ENCODE measurements at regions not wholly inside any gene's neighbourhood (a gene's known extent, or its start where the extent isn't known, plus 50 kb on each side); places are given as distances from the start of the nearest gene placed in this dataset.
"Not testable (repeated sequence)": the region's sequence is repeated elsewhere in the genome, so short reads cannot be mapped to it uniquely, and the experiment has no call there.

DNA sequence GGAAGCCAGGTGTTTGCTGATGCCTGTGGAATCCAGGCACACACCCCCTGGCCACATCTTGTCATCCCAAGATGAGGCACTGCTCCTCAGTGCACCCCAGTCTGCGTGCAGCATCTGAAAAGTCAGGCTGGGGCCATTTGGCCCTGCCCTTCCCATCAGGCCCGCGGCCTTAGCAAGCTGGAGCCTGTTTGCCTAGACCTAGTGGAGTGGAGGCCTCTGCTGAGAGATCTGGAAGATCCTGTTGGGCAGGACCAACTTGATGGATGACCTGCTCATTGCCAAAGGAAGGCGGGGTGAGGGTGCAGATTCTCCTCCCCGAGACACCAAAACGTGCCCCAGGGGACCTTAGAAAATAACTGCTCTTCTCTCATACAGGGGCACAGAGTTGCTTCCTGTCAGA, 220.2 kb downstream of the SHQ1 start:
- DNase-seq (ENCODE audit: extremely low read depth in 1 of 2, low read depth in 1 of 2), result no peak

DNA sequence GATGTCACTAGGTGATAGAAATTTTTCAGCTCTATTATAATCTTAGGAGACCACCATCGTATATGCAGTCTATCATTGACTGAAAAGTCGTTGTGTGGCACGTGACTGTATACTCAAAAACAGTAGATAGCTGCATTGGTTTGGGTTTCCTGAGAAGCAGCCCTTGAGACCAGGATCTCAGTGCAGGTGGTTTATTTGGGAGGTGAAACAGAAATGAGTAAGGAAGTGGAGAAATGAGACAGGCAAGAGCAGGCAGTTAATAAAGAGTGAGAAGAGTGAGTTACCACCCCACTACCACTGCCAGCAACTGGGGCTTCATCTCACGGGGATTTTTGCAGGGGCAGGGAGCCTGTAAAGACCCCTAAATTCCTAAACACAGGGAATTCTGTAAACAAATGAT, 221.0 kb downstream of the SHQ1 start:
- DNase-seq (ENCODE audit: extremely low read depth in 1 of 2, low read depth in 1 of 2), result no peak

DNA sequence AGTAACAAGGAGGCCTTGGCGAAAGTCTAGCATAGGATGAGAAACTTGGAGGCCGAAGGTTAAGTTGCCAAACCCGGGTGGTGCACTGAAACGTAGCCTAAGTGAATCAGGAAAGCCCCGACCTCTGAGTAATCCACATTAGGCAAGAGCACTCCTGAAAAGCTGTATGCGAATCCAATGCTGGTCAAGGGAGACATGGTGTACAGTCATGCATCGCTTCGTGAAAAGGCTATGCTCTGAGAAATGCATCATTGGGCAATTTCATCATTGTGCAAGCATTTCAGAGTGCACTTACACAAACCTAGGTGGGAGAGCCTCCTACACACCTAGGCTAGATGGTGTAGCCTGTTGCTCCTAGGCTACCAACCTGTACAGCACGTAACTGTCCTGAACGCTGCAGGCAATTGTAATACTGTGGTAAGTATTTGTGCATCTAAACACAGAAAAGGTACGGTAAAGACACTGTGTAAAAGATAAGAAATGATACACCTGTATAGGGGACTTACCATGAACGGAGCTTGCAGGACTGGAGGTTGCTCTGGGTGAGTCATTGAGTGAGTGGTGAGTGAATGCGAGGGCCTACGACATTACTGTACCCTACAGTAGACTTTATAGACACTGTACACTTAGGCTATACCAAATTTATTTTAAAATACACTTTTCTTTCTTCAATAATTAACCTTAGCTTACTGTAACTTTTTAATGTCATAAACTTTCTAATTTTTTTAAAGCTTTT, 222.5 kb downstream of the SHQ1 start:
- no peak for DNase-seq (ENCODE audit: extremely low read depth in 1 of 2, low read depth in 1 of 2)

DNA sequence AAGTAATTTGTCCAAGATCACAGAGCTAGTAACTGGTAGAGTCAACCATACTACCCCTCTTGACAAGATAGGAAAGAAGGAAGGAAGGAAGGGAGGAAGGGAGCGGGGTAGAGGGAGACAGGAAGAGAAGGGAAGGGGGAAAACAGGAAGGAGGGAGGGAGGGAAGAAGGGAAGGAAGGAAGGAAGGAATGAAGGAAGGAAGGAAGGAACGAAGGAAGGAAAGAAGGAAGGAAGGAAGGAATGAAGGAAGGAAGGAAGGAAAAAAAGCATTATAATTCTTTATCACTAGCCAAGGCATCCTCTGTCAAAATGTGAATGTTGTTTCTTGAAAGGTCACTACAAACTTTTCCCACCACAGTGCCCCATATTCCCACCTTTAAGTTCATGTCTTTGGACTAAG, 223.6 kb downstream of the SHQ1 start:
- DNase-seq (ENCODE audit: extremely low read depth in 1 of 2, low read depth in 1 of 2), result no peak

DNA sequence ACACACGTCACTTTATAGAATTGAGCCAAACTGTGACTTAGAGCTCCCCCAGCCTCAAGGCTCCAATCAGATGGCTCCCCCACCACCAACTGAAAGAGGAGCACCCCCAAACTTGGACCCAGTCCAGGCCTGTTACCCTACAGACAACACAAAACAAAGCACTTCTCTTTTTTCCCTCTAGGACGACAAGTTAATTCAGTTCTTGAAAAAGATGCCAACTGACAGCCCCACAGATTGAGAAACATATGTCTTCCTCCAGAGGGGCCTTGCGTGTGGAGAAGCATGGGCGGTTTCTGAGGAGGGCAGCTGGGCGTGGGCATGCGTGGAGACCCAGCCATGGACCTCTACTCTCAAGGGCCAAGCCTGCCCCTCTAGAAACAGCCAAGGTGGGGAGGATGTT, 229.5 kb downstream of the SHQ1 start:
- no peak for DNase-seq (ENCODE audit: extremely low read depth in 1 of 2, low read depth in 1 of 2)

DNA sequence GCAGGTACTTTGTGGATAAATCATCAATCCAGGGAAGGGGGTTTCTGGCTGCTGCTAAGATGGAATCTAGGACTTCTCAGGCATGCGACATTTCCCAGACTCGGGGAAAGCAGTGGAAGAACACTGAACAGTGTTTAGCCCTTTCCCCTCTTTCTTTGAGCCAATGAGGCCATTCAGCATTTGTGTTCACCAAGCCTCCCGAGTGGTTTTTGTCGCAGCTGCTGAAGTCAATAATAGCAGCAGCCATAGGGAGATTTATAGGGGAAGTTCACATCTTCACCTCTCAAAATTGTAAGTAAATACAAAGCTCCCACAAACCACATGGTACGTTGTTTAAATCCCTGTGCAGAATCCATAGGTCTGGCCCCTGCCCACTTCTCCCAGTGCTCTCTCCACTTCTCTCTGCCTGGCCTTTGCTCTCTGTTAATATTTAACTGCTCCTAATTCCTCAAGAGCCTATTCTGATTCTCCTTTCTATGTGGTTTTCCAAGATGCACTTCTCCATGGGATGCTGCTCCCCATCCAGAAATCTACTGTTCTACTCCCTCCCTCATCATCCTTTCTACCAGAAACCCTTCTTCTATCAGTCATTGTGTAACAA, 230.7 kb downstream of the SHQ1 start:
- no peak for DNase-seq (ENCODE audit: extremely low read depth in 1 of 2, low read depth in 1 of 2)

DNA sequence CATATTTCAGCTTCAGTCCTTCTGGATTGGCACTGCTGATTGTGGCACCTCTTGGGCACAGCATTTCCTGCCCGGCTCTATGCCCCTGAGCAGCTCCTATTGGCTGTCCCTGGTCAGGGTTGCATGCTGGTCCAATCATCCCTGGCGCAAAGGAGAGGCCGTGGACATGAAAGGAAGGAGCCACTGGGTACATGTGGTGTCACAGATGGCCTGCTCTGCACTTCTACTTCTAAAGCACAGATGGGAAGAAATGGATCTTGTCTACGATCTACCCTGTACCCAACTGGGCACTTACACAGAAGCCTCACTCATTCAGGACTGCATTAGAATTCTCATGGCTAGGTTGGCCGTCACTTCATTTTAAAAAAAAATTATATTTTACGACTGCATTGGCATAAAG, 232.5 kb downstream of the SHQ1 start:
- no peak for DNase-seq (ENCODE audit: extremely low read depth in 1 of 2, low read depth in 1 of 2)

DNA sequence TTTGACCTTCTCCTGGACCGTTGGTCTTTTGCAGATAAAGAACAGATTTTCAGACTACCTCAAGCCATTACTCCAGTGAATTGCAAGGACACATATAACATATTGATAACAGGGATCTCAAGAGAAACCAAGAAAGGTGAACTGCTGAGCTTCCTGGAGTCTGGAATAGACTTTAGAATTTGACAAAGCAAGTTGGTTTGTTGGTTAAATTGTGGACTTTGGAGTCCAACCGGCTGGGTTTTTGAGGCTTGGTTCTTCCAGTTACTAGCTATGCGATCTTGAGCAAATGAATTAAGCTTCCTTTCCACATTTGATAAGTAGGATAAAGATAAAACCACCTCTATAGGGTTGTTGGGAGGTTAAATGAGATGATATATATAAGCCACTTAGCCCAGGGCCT, 233.1 kb downstream of the SHQ1 start:
- no peak for DNase-seq (ENCODE audit: extremely low read depth in 1 of 2, low read depth in 1 of 2)

DNA sequence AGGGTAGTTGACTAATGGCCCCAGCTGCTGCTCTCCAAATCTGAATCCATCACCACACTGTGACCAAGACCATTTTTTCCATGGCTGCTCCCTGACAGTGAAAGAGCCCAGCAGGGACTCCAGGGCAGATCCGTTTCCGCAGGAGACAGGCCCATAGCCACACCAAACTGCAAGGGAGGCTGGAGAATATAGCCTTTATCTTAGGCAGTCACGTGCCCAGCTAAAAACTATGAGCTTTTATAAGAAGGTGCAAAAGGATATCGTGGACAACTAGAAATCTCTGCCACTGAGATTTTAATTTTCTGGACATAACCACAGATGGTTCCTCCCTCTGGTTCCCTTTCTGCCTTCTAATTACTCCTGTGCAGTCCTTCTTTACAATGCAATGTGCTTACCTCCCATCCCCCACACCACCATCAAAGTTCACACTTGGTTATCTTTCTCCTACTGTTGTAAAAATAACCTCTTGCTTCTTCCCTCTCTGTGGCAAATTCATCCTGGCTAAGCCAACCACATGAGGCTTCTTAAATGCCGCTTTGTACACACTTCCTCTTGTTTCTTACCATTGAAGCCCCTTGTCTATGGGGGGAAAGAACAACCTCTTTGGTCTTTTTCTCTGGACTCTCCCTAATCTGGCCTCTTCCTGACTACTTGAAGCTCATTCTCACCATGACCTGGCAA, 233.7 kb downstream of the SHQ1 start:
- no peak for DNase-seq (ENCODE audit: extremely low read depth in 1 of 2, low read depth in 1 of 2)

DNA sequence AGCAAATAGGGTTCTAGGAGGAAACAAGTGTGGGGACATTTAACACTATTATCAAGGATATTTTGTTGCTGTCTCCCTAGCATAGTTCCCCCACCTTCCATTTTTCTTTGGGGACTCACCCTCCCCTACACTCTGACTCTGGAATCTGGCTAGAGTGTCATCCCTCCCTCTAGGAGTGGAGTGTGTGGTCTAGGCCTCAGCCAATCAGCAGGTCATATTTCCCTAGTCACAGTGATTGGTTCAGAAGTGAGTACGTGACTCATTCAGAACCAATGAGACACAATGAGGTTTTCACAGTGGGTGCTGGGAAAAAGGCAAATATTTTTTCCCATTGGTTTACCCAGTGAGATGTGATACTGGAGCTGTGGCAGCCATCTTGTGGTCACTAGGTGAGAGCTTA, 234.4 kb downstream of the SHQ1 start:
- DNase-seq (ENCODE audit: extremely low read depth in 1 of 2, low read depth in 1 of 2), result no peak

DNA sequence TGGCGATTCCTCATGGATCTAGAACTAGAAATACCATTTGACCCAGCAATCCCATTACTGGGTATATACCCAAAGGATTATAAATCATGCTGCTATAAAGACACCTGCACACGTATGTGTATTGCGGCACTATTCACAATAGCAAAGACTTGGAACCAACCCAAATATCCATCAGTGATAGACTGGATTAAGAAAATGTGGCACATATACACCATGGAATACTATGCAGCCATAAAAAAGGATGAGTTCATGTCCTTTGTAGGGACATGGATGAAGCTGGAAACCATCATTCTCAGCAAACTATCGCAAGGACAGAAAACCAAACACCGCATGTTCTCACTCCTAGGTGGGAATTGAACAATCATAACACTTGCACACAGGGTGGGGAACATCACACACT, 239.1 kb downstream of the SHQ1 start:
- DNase-seq (ENCODE audit: extremely low read depth in 1 of 2, low read depth in 1 of 2), result not testable (repeated sequence)

DNA sequence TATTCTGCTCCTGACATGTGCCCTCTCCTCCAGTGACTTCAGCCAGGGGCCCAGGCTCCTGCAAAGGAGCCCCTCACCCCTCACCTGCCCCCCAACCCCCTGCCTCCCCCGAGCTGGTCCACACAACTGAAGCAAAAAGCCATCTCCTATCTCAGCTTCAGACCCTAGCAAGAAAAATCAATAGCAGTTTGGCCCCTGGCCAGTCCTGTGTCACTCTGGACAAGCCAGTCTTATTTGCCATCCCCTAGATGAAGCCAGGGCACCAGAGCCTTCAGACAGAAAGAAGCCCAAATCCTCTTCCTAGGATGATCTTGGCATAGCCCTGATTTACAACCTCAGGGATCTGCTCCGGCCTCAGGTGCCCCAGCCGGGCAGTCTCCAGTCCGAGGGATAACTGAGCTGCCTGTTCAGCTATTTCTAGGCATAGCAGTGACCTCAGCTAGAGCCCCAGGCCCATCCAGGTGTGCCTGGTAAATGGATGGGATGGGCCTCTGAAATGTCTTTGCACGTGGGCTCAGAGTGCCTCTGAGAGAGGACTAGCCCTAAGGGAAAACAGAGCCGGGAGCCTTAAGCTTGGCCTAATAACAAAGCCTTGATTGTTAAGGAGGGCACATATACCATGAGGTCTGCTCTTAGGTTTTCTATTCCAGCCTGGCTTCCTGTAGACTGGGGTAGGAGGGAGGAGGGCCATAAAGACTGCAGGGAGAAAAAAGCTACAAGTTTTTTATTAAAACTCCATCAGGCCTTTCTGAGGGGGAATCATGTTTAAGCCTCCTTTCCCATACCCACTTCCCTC, 242.0 kb downstream of the SHQ1 start:
- DNase-seq (ENCODE audit: extremely low read depth in 1 of 2, low read depth in 1 of 2), result no peak

DNA sequence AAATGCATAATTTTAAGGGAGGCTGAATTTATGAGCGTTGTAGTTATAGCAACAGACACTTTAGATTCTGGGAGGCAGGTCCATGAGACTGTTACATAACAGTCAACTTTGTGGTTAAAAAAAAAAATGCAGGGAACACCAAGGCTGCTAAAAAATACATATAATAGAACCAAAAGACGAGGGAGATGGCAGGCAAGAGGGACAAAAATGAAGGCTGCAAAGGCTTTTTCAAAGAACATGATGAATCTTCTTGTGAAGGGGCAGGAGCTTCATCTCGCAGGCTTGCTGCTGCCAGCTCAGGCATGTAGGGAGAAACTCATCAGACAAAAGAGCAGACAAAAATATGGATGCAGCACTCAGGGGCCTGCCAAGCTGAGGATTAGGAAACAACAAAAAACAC, 243.9 kb downstream of the SHQ1 start:
- no peak for DNase-seq (ENCODE audit: extremely low read depth in 1 of 2, low read depth in 1 of 2)

DNA sequence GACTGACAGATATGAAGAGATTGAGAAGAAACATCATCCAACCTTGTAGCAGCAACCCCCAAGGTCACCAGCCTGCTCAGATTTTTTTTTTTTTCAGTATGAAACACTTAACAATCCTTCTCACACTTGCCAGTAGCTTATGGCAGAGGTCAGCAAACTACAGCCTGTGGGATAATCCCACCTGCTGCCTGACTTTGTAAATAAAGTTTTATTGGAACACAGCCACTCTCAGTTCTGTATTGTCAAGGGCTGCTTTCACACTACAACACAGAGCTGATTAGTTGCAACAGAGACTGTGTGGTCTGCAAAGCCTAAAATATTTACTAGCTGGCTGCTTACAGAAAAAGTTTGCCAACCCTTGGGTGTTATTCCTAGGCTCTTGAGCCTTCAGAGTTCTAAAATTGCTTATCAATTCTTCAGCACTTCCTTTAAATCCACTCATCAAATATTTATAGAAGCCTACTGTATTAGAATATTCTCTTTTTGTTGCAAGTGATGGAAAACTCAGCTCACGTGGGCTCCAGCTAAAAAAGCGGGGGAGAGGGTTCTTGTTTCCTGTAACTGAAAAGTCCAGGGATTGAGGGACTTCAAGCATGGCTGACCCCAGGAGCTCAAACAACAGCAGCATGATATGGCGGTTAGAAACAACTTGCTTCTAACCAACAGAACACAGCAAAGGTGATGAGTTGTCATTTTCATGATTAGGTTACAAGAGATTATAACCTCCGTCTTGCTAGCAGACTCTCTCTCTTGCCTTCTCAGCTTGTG, 246.1 kb downstream of the SHQ1 start:
- no peak for DNase-seq (ENCODE audit: extremely low read depth in 1 of 2, low read depth in 1 of 2)

DNA sequence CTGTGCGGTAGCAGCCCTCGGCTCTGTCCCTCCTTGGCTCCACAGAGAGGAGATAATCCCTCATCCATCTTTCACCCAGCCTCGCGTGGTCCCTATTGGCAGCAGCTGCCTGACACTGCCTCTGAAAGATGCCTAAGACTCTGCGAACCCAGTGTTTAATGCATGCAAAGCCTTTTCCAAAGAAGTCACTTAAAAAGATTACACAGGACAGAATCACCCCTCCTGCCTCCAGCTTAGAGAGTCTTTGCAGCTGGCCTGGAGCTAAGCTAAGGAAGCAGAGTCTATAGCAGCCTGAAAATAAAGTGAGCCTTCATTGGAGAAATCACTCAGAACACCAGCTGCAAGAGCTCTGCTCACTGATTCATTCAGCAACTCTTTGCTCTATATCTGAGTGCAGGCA, 247.2 kb downstream of the SHQ1 start:
- DNase-seq (ENCODE audit: extremely low read depth in 1 of 2, low read depth in 1 of 2), result no peak

DNA sequence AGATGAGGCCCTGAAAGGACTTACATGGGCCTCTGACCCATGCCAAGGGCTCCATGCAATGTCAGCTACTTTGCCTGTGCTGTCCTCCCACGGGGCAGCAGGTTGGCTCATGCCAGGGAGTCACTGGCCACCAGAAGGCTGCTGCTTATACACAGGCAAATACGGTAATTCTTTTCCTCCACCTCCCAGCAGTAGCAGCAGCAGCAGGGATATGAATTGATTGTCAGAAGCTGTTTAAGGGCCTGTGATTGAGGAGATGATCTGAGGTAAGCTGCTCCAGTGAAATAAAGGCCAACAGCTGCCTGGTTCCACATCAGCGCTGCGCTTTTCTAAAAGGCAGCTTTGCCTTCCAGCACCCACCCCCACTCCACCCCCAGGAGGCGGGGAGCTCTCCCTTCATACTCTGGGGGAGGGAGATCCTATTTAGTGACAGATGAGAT, 250.5 kb downstream of the SHQ1 start:
- no peak for DNase-seq (ENCODE audit: extremely low read depth in 1 of 2, low read depth in 1 of 2)

DNA sequence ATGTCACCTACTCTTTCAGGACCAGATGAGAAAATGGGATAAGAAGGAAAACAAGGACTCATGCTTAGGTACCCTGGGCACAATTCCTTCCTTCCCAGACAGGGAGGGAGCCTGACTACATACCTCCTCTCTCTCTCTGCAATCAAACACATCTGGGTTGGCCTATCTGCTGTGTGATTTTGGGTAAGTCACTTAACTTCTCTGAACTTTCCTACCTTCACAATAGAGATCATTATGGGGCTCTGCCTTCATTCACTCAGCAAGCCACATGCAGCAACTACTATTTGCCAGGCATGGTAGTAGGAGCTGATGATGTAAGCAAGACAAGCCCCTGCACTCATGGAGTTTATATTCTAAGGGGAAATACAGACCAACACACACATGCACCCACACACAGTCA, 251.2 kb downstream of the SHQ1 start:
- DNase-seq (ENCODE audit: extremely low read depth in 1 of 2, low read depth in 1 of 2), result no peak

DNA sequence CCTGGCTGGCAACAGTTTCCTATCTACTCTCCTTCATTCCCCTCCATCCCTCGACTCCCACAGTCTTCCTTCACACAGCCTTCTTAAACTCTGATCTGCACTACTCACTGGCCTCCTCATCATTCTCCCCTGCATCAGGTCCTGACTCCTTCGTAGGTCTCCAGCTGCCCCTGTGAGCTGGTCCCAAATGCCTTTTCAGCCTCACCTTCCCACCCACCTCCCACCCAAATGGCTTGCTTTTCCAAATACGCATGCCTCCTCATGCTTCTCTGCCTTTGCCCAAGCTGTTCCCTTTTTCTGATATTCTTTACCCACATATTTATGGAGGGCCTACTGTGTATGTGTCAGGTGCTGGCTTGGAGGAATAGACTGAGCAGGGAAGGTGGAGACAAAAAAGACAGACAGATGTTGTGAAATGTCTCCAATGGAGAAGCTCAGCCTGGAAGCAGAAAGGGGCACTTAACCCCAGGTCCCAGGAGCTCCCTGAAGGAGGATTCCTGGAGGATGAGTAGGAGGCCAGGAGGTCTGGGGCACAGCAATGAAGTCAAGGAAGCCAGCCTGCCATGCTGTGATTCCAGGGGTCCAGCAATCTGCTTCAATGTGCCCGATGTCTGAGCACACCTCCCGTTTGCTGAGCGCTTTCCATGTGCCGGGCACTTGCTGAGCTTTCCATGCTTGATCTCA, 252.2 kb downstream of the SHQ1 start:
- DNase-seq (ENCODE audit: extremely low read depth in 1 of 2, low read depth in 1 of 2), result no peak

DNA sequence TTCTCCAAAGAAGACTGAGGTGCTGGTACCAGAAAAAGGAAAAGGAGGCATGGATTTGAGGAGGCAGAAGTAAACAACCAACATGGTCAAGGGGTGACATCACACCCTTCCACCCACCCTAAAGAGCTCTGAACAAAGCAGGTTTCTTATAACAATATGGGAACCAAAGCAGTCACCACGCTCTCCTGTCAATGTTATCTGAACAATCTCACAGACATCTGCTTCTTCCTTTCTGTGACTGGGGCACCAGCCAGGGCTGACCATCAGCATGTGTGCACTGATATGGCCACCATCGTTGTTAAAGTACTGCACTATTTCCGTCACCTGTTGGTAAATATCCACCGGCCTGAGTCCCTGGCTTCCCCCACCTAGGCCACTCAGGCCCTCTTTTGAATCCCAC, 252.9 kb downstream of the SHQ1 start:
- no peak for DNase-seq (ENCODE audit: extremely low read depth in 1 of 2, low read depth in 1 of 2)

DNA sequence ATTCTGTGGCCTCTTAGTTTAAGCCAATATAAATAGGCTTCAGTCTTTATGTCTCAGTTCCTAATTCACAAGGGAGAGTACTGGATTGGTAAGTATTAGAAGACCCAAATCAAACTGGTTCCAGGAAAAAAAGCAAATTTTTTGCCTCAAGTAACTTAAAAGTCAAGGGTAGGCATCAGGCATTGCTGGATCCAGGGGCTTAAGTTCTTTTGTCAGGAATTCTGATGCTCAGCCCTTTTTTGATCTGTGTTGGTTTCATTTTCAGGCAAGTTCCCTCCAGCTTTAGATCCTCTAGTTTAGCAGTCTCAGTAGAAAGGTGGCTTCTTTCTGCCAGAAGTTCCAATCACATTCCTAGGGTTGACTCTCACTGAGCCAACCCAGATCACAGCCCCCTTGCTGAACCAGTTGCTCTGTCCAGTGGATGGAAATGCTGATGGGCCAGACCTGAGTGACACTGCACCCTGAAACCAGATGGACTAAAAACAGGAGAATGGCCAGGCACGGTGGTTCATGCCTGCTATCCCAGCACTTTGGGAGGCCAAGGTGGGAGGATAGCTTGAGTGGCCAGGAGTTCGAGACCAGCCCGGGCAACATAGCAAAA, 253.5 kb downstream of the SHQ1 start:
- DNase-seq (ENCODE audit: extremely low read depth in 1 of 2, low read depth in 1 of 2), result no peak

Measured in activated CD8-positive, alpha-beta memory T cell treated with anti-CD3 and anti-CD28 coated beads for 1 hour (primary cell).